AG04450 (cell line): ENCODE measurements at regions not wholly inside any gene's neighbourhood (a gene's known extent, or its start where the extent isn't known, plus 50 kb on each side); places are given as distances from the start of the nearest gene placed in this dataset.

Experiments used
- CTCF ChIA-PET: fragments of 300-600, 350-600 bp; formaldehyde crosslinking; extraction: SDS; loops from one replicate; lab custom pipeline; 2022; ENCODE audit warnings: antibody characterized with exemption, inconsistent platforms; lab: Charles Lee
- POLR2A ChIA-PET: fragments of 350-600 bp; formaldehyde crosslinking; extraction: SDS; loops from one replicate; lab custom pipeline; 2021; ENCODE audit warnings: antibody characterized with exemption, inconsistent platforms; lab: Yijun Ruan, JAX
- DNase-seq: peaks from one replicate; pipeline ENCODE4 v3.0.0-alpha.2; 2011; ENCODE audit warnings: low read depth, low spot score
- H3K27ac ChIP-seq: one replicate; pipeline ENCODE4 v1.5.1; 2012; ENCODE audit warnings: low read depth, low read length, control low read depth
- H3K27me3 ChIP-seq: one replicate; pipeline ENCODE4 v1.6.0; 2012; ENCODE audit warnings: low read length; ENCODE audit not compliant: control insufficient read depth, insufficient read depth
- H3K4me3 ChIP-seq: 2 replicates; pipeline ENCODE4 v1.5.1; 2011; ENCODE audit warnings: mild to moderate bottlenecking, low read depth, low read length, control low read depth
- H3K9me3 ChIP-seq: 2 replicates; pipeline ENCODE4 v1.5.1; 2012; ENCODE audit warnings: low read length; ENCODE audit not compliant: control insufficient read depth, insufficient read depth
- CTCF ChIP-seq: IDR thresholded peaks from 2 replicates; pipeline ENCODE4 v1.5.1; 2011; ENCODE audit warnings: low read depth, low read length, control low read depth, inconsistent platforms

- no peak for TF ChIP-seq CTCF
- CTCF ChIA-PET = no interaction called here
- POLR2A ChIA-PET = no interaction called here
- H3K27ac ChIP-seq = no peak overlapping the region
- no peaks in the 10 kb centered on the region for H3K27me3 ChIP-seq
- DNase-seq = no peak
- no peaks in the 10 kb centered on the region for H3K9me3 ChIP-seq
- no peak overlapping the region for H3K4me3 ChIP-seq
Observed at GRCh38 chr6:134744301-134744700, 205.6 kb downstream of the ALDH8A1 start.

GRCh38 chr6:134741200-134741536, 208.7 kb downstream of the ALDH8A1 start:
- CTCF ChIA-PET = no interaction called here
- no peak for TF ChIP-seq CTCF

GRCh38 chr6:134740473-134741199, 209.3 kb downstream of the ALDH8A1 start:
- no peaks in the 10 kb centered on the region for H3K27me3 ChIP-seq
- no peak overlapping the region for H3K27ac ChIP-seq
- ChIA-PET POLR2A (interaction anchor here (1.4 kb wide), 1 partner anchor 33 kb away, joined by 5 read pairs; no protein-coding TSS in a partner anchor), CTCF (interaction anchor here (0.7 kb wide), 1 partner anchor 11 kb away, joined by 3 read pairs; no protein-coding TSS in a partner anchor)
- H3K9me3 ChIP-seq = no peaks in the 10 kb centered on the region
- TF ChIP-seq CTCF = no peak
- DNase-seq = no peak
- H3K4me3 ChIP-seq = no peak overlapping the region

More at GRCh38 chr6:134741200-134741536, 208.7 kb downstream of the ALDH8A1 start:
- H3K4me3 ChIP-seq = no peak overlapping the region
- H3K9me3 ChIP-seq = no peaks in the 10 kb centered on the region
- no peaks in the 10 kb centered on the region for H3K27me3 ChIP-seq
- POLR2A ChIA-PET = no interaction called here
- no peak for DNase-seq
- no peak overlapping the region for H3K27ac ChIP-seq

GRCh38 chr6:134740027-134740373, 209.9 kb downstream of the ALDH8A1 start:
- ChIA-PET CTCF (interaction anchor here (0.7 kb wide), 1 partner anchor 10 kb away, joined by 3 read pairs; no protein-coding TSS in a partner anchor), POLR2A (interaction anchor here (1.4 kb wide), 1 partner anchor 34 kb away, joined by 5 read pairs; no protein-coding TSS in a partner anchor)

More at GRCh38 chr6:134740027-134740373, 209.9 kb downstream of the ALDH8A1 start:
- Histone ChIP-seq H3K27me3 (no peaks in the 10 kb centered on the region), H3K4me3 (no peak overlapping the region), H3K9me3 (no peaks in the 10 kb centered on the region), H3K27ac (no peak overlapping the region)
- DNase-seq = no peak
- no peak for TF ChIP-seq CTCF
